ENCODE measurements at regions not wholly inside any gene's neighbourhood (a gene's known extent, or its start where the extent isn't known, plus 50 kb on each side); places are given as distances from the start of the nearest gene placed in this dataset.
"Not testable (repeated sequence)": the region's sequence is repeated elsewhere in the genome, so short reads cannot be mapped to it uniquely, and the experiment has no call there.

- Histone ChIP-seq H3K27me3 (ENCODE audit: control insufficient read depth, insufficient read depth, low read length) (no peaks in the 10 kb centered on the region), H3K4me1 (ENCODE audit: control insufficient read depth, insufficient read depth, low read length) (no peaks in the 10 kb centered on the region), H3K27ac (ENCODE audit: low read depth, low read length) (no peak overlapping the region), H3K36me3 (ENCODE audit: control insufficient read depth, insufficient read depth, low read length) (no peaks in the 10 kb centered on the region), H3K4me3 (ENCODE audit: low read length) (no peak overlapping the region), H3K9ac (ENCODE audit: low read length) (no peak overlapping the region)
These were observed 88.3 kb downstream of the DLL1 start for GRCh38 chr6:170202416-170203135.

GRCh38 chr6:170201361-170201760 is 89.5 kb downstream of the DLL1 start:
- Histone ChIP-seq H3K36me3 (ENCODE audit: control insufficient read depth, insufficient read depth, low read length) (no peaks in the 10 kb centered on the region), H3K27ac (ENCODE audit: low read depth, low read length) (no peak overlapping the region), H3K27me3 (ENCODE audit: control insufficient read depth, insufficient read depth, low read length) (no peaks in the 10 kb centered on the region), H3K9ac (ENCODE audit: low read length) (no peak overlapping the region), H3K4me3 (ENCODE audit: low read length) (no peak overlapping the region), H3K4me1 (ENCODE audit: control insufficient read depth, insufficient read depth, low read length) (no peaks in the 10 kb centered on the region)

- no peak overlapping the region for H3K27ac ChIP-seq (ENCODE audit: low read depth, low read length)
These were observed 90.4 kb downstream of the DLL1 start for GRCh38 chr6:170200458-170200891.

GRCh38 chr6:170199716-170200115 is 91.2 kb downstream of the DLL1 start:
- Histone ChIP-seq H3K27ac (ENCODE audit: low read depth, low read length) (no peak overlapping the region), H3K27me3 (ENCODE audit: control insufficient read depth, insufficient read depth, low read length) (no peaks in the 10 kb centered on the region), H3K36me3 (ENCODE audit: control insufficient read depth, insufficient read depth, low read length) (no peaks in the 10 kb centered on the region), H3K4me1 (ENCODE audit: control insufficient read depth, insufficient read depth, low read length) (no peaks in the 10 kb centered on the region), H3K4me3 (ENCODE audit: low read length) (no peak overlapping the region), H3K9ac (ENCODE audit: low read length) (no peak overlapping the region)

More at GRCh38 chr6:170200458-170200891, 90.4 kb downstream of the DLL1 start:
- no peak overlapping the region for H3K9ac ChIP-seq (ENCODE audit: low read length)
- H3K27me3 ChIP-seq (ENCODE audit: control insufficient read depth, insufficient read depth, low read length), result no peaks in the 10 kb centered on the region
- no peak overlapping the region for H3K4me3 ChIP-seq (ENCODE audit: low read length)
- no peaks in the 10 kb centered on the region for H3K4me1 ChIP-seq (ENCODE audit: control insufficient read depth, insufficient read depth, low read length)
- no peaks in the 10 kb centered on the region for H3K36me3 ChIP-seq (ENCODE audit: control insufficient read depth, insufficient read depth, low read length)

- H3K9ac ChIP-seq (ENCODE audit: low read length), result no peak overlapping the region
- H3K36me3 ChIP-seq (ENCODE audit: control insufficient read depth, insufficient read depth, low read length), result no peaks in the 10 kb centered on the region
- no peaks in the 10 kb centered on the region for H3K4me1 ChIP-seq (ENCODE audit: control insufficient read depth, insufficient read depth, low read length)
- H3K27me3 ChIP-seq (ENCODE audit: control insufficient read depth, insufficient read depth, low read length), result peaks cover 3% of the 10 kb centered on the region
- H3K4me3 ChIP-seq (ENCODE audit: low read length), result no peak overlapping the region
- H3K27ac ChIP-seq (ENCODE audit: low read depth, low read length), result no peak overlapping the region
These were observed 92.6 kb downstream of the DLL1 start for GRCh38 chr6:170198298-170198697.

GRCh38 chr6:170193326-170193821 is 97.5 kb downstream of the DLL1 start:
- H3K4me1 ChIP-seq (ENCODE audit: control insufficient read depth, insufficient read depth, low read length), result no peaks in the 10 kb centered on the region
- no peak overlapping the region for H3K4me3 ChIP-seq (ENCODE audit: low read length)
- H3K27ac ChIP-seq (ENCODE audit: low read depth, low read length), result no peak overlapping the region

GRCh38 chr6:170192905-170193304 is 98.0 kb downstream of the DLL1 start:
- Histone ChIP-seq H3K27ac (ENCODE audit: low read depth, low read length) (no peak overlapping the region), H3K36me3 (ENCODE audit: control insufficient read depth, insufficient read depth, low read length) (no peaks in the 10 kb centered on the region)

More at GRCh38 chr6:170193326-170193821, 97.5 kb downstream of the DLL1 start:
- no peaks in the 10 kb centered on the region for H3K36me3 ChIP-seq (ENCODE audit: control insufficient read depth, insufficient read depth, low read length)
- H3K9ac ChIP-seq (ENCODE audit: low read length), result no peak overlapping the region
- peaks cover 3% of the 10 kb centered on the region for H3K27me3 ChIP-seq (ENCODE audit: control insufficient read depth, insufficient read depth, low read length)

GRCh38 chr6:170192101-170192500 is 98.8 kb downstream of the DLL1 start:
- not testable (repeated sequence) for H3K27ac ChIP-seq (ENCODE audit: low read depth, low read length); H3K9ac ChIP-seq (ENCODE audit: low read length); H3K4me1 ChIP-seq (ENCODE audit: control insufficient read depth, insufficient read depth, low read length); H3K4me3 ChIP-seq (ENCODE audit: low read length); H3K36me3 ChIP-seq (ENCODE audit: control insufficient read depth, insufficient read depth, low read length); H3K27me3 ChIP-seq (ENCODE audit: control insufficient read depth, insufficient read depth, low read length)

More at GRCh38 chr6:170192905-170193304, 98.0 kb downstream of the DLL1 start:
- Histone ChIP-seq H3K4me1 (ENCODE audit: control insufficient read depth, insufficient read depth, low read length) (no peaks in the 10 kb centered on the region), H3K4me3 (ENCODE audit: low read length) (no peak overlapping the region), H3K27me3 (ENCODE audit: control insufficient read depth, insufficient read depth, low read length) (peaks cover 3% of the 10 kb centered on the region), H3K9ac (ENCODE audit: low read length) (no peak overlapping the region)

- Histone ChIP-seq H3K36me3 (ENCODE audit: control insufficient read depth, insufficient read depth, low read length) (no peaks in the 10 kb centered on the region), H3K9ac (ENCODE audit: low read length) (no peak overlapping the region)
These were observed 100.8 kb downstream of the DLL1 start for GRCh38 chr6:170190046-170190445.

GRCh38 chr6:170189236-170189635 is 101.6 kb downstream of the DLL1 start:
- peaks cover 3% of the 10 kb centered on the region for H3K27me3 ChIP-seq (ENCODE audit: control insufficient read depth, insufficient read depth, low read length)
- no peaks in the 10 kb centered on the region for H3K4me1 ChIP-seq (ENCODE audit: control insufficient read depth, insufficient read depth, low read length)
- no peak overlapping the region for H3K4me3 ChIP-seq (ENCODE audit: low read length)
- H3K36me3 ChIP-seq (ENCODE audit: control insufficient read depth, insufficient read depth, low read length), result no peaks in the 10 kb centered on the region
- H3K9ac ChIP-seq (ENCODE audit: low read length), result no peak overlapping the region
- no peak overlapping the region for H3K27ac ChIP-seq (ENCODE audit: low read depth, low read length)

More at GRCh38 chr6:170190046-170190445, 100.8 kb downstream of the DLL1 start:
- H3K27ac ChIP-seq (ENCODE audit: low read depth, low read length), result no peak overlapping the region
- H3K4me3 ChIP-seq (ENCODE audit: low read length), result no peak overlapping the region
- H3K27me3 ChIP-seq (ENCODE audit: control insufficient read depth, insufficient read depth, low read length), result peaks cover 3% of the 10 kb centered on the region
- no peaks in the 10 kb centered on the region for H3K4me1 ChIP-seq (ENCODE audit: control insufficient read depth, insufficient read depth, low read length)

- Histone ChIP-seq H3K9ac (ENCODE audit: low read length) (no peak overlapping the region), H3K4me3 (ENCODE audit: low read length) (no peak overlapping the region), H3K36me3 (ENCODE audit: control insufficient read depth, insufficient read depth, low read length) (no peaks in the 10 kb centered on the region)
These were observed 102.3 kb downstream of the DLL1 start for GRCh38 chr6:170188571-170189001.

GRCh38 chr6:170187669-170188566 is 103.0 kb downstream of the DLL1 start:
- Histone ChIP-seq H3K9ac (ENCODE audit: low read length) (no peak overlapping the region), H3K4me3 (ENCODE audit: low read length) (no peak overlapping the region), H3K4me1 (ENCODE audit: control insufficient read depth, insufficient read depth, low read length) (no peaks in the 10 kb centered on the region), H3K27ac (ENCODE audit: low read depth, low read length) (no peak overlapping the region), H3K36me3 (ENCODE audit: control insufficient read depth, insufficient read depth, low read length) (no peaks in the 10 kb centered on the region), H3K27me3 (ENCODE audit: control insufficient read depth, insufficient read depth, low read length) (no peaks in the 10 kb centered on the region)

More at GRCh38 chr6:170188571-170189001, 102.3 kb downstream of the DLL1 start:
- no peak overlapping the region for H3K27ac ChIP-seq (ENCODE audit: low read depth, low read length)
- peaks cover 3% of the 10 kb centered on the region for H3K27me3 ChIP-seq (ENCODE audit: control insufficient read depth, insufficient read depth, low read length)
- no peaks in the 10 kb centered on the region for H3K4me1 ChIP-seq (ENCODE audit: control insufficient read depth, insufficient read depth, low read length)

Measured in rectal smooth muscle tissue (tissue), 1 donor.